ENCODE measurements at regions not wholly inside any gene's neighbourhood (a gene's known extent, or its start where the extent isn't known, plus 50 kb on each side); places are given as distances from the start of the nearest gene placed in this dataset.

DNA sequence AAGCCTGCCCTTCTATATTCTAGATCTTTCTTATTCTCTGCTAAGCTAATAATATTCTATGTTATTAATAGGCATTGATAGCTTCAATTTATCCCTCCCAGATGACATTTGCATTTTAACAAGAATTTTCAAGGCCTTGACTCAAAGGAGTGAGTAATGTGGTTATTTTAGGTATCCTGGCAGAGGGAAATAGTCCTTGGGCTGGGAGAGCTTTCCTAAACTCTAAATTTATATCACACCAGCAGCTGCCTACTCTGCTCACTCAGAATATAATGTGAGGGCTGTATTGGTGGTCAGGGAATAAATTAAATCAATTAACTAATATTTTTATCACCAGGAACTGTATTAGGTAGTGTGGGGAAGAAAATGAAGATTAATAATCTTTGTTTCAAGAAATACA lies 74.8 kb upstream of the ADAM23 start:
- intact Hi-C loops (cut with micrococcal nuclease) = no loop called here

DNA sequence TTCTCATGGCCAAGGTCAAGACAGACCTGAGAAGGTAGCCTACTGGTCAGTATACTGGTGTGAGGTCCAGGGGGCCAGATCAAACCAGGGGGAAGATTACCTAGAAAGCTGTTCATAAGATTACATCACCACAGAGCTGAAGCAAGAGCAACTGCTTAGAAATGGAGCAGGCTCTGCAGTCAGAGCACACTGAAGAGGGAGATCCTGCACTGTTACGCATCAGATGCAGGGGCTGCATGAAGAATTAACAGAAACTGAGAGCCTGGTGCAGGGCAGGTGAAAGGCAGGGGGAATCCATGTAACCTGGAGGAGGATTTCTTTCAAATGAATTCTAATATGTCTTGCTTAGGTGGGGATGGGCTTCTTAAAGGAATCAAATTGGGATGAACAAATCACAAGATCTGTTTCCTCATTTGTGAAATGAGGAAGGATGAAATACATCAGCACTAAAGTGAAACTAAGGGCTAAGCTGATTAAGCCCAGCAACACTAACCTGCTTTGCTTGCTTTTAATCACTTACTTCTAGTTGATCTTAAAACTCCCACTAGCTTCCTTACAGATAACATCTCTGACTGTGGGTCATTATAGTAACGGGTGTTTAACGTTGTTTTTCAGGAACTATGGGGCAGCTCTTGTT lies 74.3 kb upstream of the ADAM23 start:
- H3K27ac ChIP-seq (replicated peaks) = peak overlapping the region; percentile 75
- intact Hi-C loops (cut with micrococcal nuclease) = no loop called here
- H3K4me3 ChIP-seq = no peak overlapping the region
- H3K27me3 ChIP-seq (ENCODE audit: low read depth) = no peaks in the 10 kb centered on the region
- peaks cover 18% of the 10 kb centered on the region for H3K4me1 ChIP-seq
- H3K9me3 ChIP-seq (replicated peaks) = peaks cover 30% of the 10 kb centered on the region
- H3K36me3 ChIP-seq = no peaks in the 10 kb centered on the region
- DNase-seq = no peak
- TF ChIP-seq, protein P1, sequence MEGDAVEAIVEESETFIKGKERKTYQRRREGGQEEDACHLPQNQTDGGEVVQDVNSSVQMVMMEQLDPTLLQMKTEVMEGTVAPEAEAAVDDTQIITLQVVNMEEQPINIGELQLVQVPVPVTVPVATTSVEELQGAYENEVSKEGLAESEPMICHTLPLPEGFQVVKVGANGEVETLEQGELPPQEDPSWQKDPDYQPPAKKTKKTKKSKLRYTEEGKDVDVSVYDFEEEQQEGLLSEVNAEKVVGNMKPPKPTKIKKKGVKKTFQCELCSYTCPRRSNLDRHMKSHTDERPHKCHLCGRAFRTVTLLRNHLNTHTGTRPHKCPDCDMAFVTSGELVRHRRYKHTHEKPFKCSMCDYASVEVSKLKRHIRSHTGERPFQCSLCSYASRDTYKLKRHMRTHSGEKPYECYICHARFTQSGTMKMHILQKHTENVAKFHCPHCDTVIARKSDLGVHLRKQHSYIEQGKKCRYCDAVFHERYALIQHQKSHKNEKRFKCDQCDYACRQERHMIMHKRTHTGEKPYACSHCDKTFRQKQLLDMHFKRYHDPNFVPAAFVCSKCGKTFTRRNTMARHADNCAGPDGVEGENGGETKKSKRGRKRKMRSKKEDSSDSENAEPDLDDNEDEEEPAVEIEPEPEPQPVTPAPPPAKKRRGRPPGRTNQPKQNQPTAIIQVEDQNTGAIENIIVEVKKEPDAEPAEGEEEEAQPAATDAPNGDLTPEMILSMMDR (IDR thresholded peaks at IDR 0.05; ENCODE audit: borderline replicate concordance) = no peak

More for the DNA sequence above, 74.8 kb upstream of the ADAM23 start:
- H3K4me3 ChIP-seq = no peak overlapping the region
- H3K4me1 ChIP-seq = peaks cover 18% of the 10 kb centered on the region
- peak overlapping the region; percentile 75 for H3K27ac ChIP-seq (replicated peaks)
- DNase-seq = no peak
- no peaks in the 10 kb centered on the region for H3K27me3 ChIP-seq (ENCODE audit: low read depth)
- TF ChIP-seq, protein P1 (IDR thresholded peaks at IDR 0.05; ENCODE audit: borderline replicate concordance) = no peak
- H3K9me3 ChIP-seq (replicated peaks) = peaks cover 25% of the 10 kb centered on the region
- no peaks in the 10 kb centered on the region for H3K36me3 ChIP-seq

DNA sequence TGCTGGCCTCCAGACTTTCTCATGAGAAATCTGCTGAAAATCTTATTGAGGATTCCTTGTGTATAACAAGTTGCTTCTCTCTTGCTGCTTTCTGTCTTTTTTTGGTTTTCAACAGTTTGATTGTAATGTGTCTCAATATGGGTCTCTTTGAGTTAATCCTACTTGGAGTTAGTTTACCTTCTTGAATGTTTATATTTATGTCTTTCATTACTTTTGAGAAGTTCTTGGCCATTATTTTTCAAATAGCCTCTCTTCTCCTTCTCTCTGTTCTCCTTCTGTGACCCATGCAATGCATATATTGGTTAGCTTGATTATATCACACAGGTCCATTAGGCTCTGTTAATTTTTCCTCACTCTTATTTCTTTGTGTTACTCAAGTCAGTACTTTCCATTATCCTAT lies 67.4 kb upstream of the ADAM23 start:
- Histone ChIP-seq H3K27me3 (ENCODE audit: low read depth) (no peaks in the 10 kb centered on the region), H3K36me3 (no peaks in the 10 kb centered on the region), H3K4me1 (peaks cover 20% of the 10 kb centered on the region), H3K4me3 (no peak overlapping the region), H3K9me3 (replicated peaks) (peaks cover 49% of the 10 kb centered on the region), H3K27ac (replicated peaks) (no peak overlapping the region)
- no peak for DNase-seq
- TF ChIP-seq, protein P1 (IDR thresholded peaks at IDR 0.05; ENCODE audit: borderline replicate concordance) = no peak
- intact Hi-C loops (cut with micrococcal nuclease) = no loop called here

DNA sequence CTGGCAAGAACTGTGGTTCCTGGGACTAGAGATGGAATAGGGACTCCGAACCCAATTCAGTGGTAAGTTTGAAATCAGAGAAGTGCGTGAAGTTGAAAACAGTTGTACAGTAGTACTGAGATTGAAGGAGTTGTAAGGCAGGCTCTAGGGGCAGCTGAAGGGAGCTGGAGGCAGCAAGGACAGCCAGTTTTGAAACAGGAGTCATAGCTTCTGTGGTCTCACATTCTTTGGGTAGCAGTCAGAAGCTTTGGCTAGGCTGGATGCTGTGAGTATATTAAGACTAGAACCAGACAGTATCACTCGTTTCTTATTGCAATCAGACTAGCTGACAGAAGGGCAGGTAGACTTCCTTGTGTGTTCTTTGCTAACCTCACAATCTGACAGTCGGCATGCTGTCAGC lies 64.5 kb upstream of the ADAM23 start:
- Histone ChIP-seq H3K27me3 (ENCODE audit: low read depth) (no peaks in the 10 kb centered on the region), H3K4me3 (no peak overlapping the region)
- TF ChIP-seq, protein P1 (IDR thresholded peaks at IDR 0.05; ENCODE audit: borderline replicate concordance) = no peak

DNA sequence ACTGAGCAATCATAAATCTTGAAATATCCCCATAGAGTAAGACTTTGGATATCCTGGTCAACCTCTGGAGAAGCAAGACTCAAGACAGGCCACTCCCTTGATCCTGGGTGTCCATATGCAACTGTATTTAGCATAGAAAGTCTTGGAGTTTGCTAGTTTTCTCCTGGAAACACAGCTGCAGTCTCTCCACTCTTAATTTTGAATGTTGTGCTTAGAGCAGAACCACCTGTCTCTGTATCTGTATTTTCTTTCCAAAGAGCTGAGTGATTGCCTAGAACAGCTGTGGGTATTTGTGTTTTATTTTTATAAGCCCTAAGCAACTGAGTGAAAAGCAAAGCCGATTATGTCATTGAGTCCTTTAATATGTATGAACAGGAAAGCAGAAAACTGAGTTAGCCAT lies 64.1 kb upstream of the ADAM23 start:
- H3K4me3 ChIP-seq = no peak overlapping the region
- H3K27ac ChIP-seq (replicated peaks) = no peak overlapping the region

More for the DNA sequence above, 64.5 kb upstream of the ADAM23 start:
- H3K9me3 ChIP-seq (replicated peaks) = peaks cover 52% of the 10 kb centered on the region
- intact Hi-C loops (cut with micrococcal nuclease) = no loop called here
- no peaks in the 10 kb centered on the region for H3K36me3 ChIP-seq
- H3K4me1 ChIP-seq = peaks cover 20% of the 10 kb centered on the region
- H3K27ac ChIP-seq (replicated peaks) = no peak overlapping the region
- no peak for DNase-seq

More for the DNA sequence above, 64.1 kb upstream of the ADAM23 start:
- Histone ChIP-seq H3K4me1 (peaks cover 20% of the 10 kb centered on the region), H3K9me3 (replicated peaks) (peaks cover 52% of the 10 kb centered on the region), H3K36me3 (no peaks in the 10 kb centered on the region), H3K27me3 (ENCODE audit: low read depth) (no peaks in the 10 kb centered on the region)
- TF ChIP-seq, protein P1 (IDR thresholded peaks at IDR 0.05; ENCODE audit: borderline replicate concordance) = no peak
- no peak for DNase-seq
- intact Hi-C loops (cut with micrococcal nuclease) = no loop called here

Measured in left ventricle myocardium inferior (tissue), 1 donor.